Left lobe of liver (tissue), 2 donors: ENCODE measurements at regions not wholly inside any gene's neighbourhood (a gene's known extent, or its start where the extent isn't known, plus 50 kb on each side); places are given as distances from the start of the nearest gene placed in this dataset.
"Not testable (repeated sequence)": the region's sequence is repeated elsewhere in the genome, so short reads cannot be mapped to it uniquely, and the experiment has no call there.

Experiments used
- ATAC-seq: fragments of 200-7000 bp; cut with Tn5 transposase; one replicate; pipeline ENCODE4 v1.9.1; 2020; ENCODE audit warnings: mild to moderate bottlenecking, moderate library complexity
- DNase-seq: peaks from one replicate; pipeline ENCODE4 v3.0.0-alpha.2; 2020; ENCODE audit warnings: low spot score
- donor health status: DM: no; HTN: no; CAD: no; lungs with moderate emphysema.
- donor health status: DM: no; HTN: yes; CAD: no.

DNA sequence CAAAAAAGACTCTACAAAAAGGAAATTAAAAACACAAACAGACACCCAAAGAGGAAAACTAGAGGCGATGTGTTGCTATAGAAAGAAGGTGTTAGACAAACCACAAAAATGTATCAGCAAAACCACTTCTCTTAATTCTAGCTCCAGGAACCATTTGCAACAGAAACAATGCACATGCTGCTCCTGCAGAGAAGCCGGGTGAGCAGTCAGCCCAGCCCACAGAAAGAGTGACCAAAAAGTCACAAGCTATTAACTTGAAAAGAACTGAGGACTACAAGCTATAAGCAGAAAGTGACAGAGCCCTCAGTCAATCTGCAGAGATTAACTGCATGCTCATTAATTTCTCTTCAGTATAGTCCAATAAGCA is 96.2 kb upstream of the KLHL13 start:
- DNase-seq (no peak), ATAC-seq (no peak)

GRCh38 chrX:118215346-118215745 is 98.7 kb upstream of the KLHL13 start:
- DNase-seq (no peak), ATAC-seq (no peak)

DNA sequence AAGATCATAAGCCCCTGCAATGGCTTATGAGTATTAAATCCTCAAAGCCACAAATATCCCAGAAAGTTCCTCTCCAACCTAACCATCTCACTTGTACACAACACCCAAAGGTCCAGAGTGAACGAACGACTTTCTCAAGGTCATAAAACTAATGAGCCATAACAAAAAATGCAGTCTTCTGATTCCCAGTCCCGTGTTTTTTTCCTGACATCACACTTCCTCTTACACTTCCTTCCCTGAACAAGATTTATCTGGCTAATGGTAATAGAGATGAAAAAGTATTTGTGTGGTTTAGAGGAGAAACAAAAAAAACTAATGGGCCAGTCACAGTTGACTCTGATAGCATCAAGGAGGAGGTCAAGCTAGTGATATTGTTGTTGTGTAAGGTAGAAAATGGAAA is 99.5 kb upstream of the KLHL13 start:
- DNase-seq (no peak), ATAC-seq (no peak)

- DNase-seq (peak; percentile 45), ATAC-seq (peak; percentile 93)
Measured at GRCh38 chrX:118216509-118216908, 99.9 kb upstream of the KLHL13 start.

DNA sequence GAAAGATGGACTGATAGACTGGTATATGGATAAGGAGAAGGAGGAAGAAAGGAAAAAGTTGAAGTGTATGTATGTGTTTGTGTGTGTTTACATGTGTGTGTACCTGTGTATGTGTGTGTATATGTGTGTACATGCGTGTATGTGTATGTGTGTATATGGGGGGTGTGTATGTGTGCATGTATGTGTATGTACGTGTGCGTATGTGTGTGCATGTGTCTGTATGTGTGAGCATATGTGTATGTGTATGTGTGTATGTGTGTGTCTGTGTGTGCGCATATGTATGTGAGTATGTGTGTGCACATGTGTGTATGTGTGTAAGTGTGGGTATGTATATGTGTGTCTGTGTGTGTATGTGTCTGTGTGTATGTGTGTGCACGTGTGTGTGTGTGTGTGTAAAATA is 101.5 kb upstream of the KLHL13 start:
- ATAC-seq (no peak), DNase-seq (no peak)

DNA sequence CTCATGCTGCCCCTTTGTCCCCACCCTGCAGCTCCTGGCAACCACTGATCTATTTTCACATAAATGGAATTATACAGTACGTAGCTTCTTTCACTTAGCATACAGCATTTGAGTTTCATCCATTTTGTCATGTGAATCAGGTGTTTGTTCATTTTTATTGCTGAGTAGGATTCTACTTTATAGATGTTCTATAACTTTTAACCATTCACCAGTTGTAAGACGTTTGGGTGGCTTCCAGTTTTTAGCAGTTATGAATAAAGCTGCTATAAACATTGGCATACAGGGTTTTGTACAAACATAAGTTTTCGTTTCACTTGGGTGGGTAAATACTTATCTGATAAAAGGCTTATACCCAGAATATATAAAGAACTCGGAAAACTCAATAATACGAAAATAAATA is 102.3 kb upstream of the KLHL13 start:
- ATAC-seq: no peak

DNA sequence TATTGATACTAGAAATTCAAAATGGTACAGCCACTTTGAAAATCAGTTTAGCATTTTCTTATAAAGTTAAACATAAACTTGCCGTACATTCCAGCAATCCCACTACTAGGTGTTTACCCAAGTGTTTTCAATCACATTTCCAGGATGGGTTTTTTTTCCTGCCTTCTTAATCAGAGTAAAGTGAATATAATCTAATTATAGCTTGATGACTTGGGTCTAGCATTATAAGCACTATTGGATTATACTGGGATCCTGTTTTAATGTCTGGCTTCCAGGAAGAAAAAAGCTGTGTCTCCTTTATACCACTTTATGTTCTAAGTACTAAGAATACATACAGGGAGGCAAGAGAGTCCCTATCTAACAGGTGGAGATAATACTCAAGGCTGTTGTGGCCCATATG is 103.3 kb upstream of the KLHL13 start:
- DNase-seq (no peak), ATAC-seq (no peak)

More for the DNA sequence above, 102.3 kb upstream of the KLHL13 start:
- no peak for DNase-seq

DNA sequence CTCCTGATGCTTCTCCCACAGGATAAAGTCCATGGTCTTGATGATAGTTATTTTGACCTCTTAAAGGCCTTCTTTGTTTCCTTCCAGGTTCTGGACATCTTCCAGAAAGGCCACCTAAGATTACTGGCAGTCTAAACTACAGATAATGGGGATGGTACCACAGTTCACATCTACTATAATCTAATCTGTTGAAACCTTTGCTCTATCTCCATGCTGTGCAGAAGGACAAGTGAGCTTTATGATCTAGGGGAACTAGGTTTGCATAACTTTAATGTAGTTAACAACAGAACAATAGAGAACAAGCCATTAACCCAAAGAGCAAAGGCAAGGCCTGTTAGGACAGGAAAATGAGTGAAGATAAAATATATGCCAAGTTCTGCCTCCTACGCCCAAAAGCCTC is 103.9 kb upstream of the KLHL13 start:
- no peak for ATAC-seq
- DNase-seq: no peak

DNA sequence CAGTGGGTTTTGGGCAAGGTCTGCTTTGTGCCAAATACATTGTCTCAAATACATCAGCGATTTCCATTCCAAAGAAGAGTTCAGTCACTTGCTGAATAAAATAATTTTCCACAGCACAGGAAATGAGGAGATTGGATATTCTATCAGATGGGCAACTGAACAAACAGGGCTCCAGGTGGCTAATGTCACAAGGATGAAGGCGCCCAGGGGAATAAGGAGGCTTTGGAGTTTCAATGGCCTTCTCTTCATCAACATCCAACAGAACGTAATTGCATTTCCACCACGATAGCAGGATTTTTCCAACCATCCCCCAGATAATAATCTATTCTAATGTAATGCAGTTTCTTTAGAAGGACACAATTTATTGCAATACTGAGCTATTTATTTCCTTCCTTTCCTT is 104.7 kb upstream of the KLHL13 start:
- no peak for ATAC-seq
- no peak for DNase-seq

DNA sequence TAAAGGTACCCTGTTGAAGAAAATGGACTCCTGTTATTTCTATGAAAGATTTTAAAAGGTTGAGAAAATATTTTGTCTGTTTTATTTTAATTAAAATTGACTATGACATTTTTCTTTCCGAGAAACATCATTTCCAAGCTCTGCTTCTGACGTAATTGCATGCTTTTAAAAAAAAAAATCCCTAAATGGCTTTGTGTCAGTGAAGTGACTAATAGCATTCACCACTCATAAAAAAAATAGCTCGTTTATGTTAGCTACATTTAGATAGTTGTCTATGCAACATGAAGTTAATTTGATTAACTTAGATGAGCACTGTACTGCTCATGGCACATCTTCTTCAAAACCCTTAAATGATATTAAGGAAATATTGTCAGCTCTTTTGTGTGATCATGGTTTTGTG is 105.1 kb upstream of the KLHL13 start:
- DNase-seq (no peak), ATAC-seq (no peak)

GRCh38 chrX:118222421-118222820 is 105.8 kb upstream of the KLHL13 start:
- DNase-seq: no peak
- no peak for ATAC-seq

DNA sequence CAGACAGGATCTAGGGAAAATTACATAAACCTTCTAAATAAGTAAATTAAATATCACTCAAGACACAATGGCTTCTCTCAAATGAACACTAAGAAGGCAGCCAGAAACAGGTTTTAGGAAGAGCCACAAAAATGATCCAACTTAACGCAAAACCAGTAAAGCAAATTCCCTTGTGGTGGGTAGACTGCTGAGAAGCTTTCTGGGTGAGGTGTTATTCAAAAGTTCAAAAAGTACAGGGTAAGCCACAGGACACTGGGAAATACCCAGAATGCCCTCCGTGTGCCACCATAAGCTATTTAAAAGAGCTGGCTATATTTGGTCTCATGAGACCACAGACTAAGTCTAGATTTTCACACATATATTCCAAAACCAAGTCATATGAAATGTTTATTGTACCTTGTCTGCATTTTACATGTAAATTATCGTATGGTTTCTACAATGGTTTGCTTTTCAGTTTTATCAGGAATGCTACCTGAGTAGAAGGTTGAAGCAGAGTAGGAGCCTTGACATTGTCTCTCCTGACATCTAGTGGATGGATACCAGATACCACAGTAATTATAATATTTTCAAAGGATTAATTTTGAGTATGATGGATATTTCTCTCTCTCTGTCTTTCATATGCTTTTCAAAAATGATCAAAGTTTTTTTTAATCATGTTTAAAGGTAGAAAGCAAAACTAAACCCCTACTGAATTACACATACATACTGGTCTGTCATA is 109.3 kb upstream of the KLHL13 start:
- ATAC-seq (peak; percentile 92), DNase-seq (no peak)

- no peak for ATAC-seq
- DNase-seq: no peak
Measured at GRCh38 chrX:118228041-118228440, 111.4 kb upstream of the KLHL13 start.

- ATAC-seq (no peak), DNase-seq (no peak)
Measured at GRCh38 chrX:118228456-118228855, 111.8 kb upstream of the KLHL13 start.

GRCh38 chrX:118231464-118231863 is 114.4 kb upstream of the WDR44 start:
- ATAC-seq (no peak), DNase-seq (no peak)

DNA sequence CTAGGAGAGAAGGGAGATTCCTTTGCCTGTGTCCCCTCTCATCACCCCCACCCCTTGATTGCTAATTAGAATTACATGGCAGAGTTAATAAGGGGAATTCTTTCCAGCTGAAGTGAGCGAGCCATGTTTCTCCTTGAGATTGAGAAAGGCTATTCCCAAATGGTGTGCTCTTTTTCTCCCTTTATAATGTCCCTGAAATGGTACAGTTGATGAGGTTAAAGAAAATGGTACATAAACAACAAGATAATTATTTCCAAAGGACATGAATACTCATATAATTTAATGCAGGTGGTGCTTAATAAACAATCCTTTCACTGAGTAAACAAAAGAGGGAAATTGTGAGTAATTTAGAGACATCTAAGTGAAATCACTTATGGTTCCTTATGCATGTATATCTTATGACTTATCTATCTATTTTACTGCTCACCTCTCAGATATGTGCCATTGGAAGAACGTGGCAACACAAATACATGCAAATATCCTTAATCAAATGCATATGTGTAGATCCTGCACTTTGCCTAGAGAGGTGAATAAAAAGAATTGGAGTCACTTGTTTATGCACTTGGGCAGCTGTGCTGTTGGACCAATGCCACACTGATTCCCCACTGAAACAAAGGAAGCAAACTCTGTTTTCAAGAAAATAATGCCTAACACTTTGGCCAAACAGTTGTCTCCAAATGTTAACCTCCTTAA is 106.6 kb upstream of the WDR44 start:
- ATAC-seq (no peak), DNase-seq (no peak)

- no peak for ATAC-seq
- no peak for DNase-seq
Measured at GRCh38 chrX:118239913-118240698, 105.8 kb upstream of the WDR44 start.

GRCh38 chrX:118246961-118247360 is 98.9 kb upstream of the WDR44 start:
- DNase-seq, ATAC-seq: not testable (repeated sequence)

- no peak for DNase-seq
Measured at GRCh38 chrX:118249146-118249545, 96.8 kb upstream of the WDR44 start.

DNA sequence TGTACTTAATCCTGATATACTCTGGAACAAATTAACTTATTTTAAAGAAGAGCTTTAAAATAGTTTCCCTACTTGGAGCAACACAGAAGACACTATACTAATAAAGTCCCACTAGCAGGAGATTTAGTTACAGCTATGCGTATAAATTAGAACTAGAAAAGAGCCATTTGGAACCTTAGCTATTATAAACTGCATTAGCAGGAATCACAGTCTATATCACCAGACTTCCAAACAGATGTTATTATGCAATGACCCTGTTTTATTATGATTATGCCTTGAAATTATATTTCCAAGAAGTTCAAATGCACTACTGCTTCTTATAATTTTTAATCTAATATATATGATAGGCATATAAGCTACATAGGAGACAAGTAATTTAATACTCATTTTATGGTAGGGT is 95.5 kb upstream of the WDR44 start:
- DNase-seq: no peak
- ATAC-seq: no peak

More at GRCh38 chrX:118249146-118249545, 96.8 kb upstream of the WDR44 start:
- ATAC-seq: no peak

DNA sequence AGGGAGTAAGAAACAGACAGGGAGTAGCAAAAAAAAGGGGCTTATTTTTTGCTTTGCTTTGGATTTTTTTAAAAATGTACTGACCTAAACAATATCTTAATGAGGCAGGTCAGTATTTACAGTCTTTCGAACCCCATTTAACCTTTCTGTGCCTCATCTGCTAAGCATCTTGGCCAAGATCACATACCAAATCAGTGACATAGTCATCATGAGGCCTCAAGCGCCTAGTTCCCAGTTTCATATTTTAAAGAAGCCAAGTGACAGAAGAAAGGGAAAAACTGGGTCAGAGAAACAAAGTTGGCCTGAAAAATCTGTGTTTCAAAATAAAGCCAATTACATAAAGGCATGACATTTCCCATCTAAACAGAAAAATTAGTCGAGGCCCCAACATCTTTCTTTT is 94.6 kb upstream of the WDR44 start:
- no peak for DNase-seq
- ATAC-seq: no peak

DNA sequence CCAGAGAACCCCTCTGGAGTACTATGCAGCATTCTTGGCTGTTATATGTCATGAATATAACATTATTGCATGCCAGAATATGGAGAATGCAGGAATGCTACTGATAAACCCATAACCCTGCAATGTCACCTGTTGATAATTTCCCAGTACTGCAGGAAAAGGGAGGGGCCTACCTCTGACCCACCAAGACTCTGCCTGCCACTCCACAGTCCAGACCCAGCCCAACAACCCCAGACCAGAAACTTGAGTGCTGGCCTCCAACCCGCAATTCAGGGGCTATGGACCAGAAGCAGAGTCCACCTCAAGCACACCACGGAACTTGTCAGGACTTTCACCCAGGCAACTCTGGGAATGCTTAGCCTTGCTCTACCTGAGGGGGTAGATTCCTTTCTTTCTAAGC is 92.9 kb upstream of the WDR44 start:
- no peak for DNase-seq
- ATAC-seq: no peak
